ENCODE measurements at regions not wholly inside any gene's neighbourhood (a gene's known extent, or its start where the extent isn't known, plus 50 kb on each side); places are given as distances from the start of the nearest gene placed in this dataset.
"Not testable (repeated sequence)": the region's sequence is repeated elsewhere in the genome, so short reads cannot be mapped to it uniquely, and the experiment has no call there.

DNA sequence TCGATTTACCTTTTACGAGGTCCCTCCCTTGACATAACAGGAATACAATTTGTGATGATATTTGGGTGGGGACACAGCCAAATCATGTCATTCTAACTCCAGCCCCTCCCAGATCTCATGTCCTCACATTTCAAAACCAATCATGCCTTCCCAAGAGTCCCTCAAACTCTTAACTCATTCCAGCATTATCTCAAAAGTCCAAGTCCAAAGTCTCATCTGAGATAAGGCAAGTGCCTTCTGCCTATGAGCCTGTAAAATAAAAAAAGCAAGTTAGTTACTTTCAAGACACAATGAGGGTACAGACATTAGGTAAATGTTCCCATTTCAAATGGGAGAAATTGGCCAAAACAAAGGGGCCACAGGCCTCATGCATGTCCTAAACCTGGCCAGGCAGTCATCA lies 381.1 kb downstream of the PIK3C3 start:
- Histone ChIP-seq H3K9ac (replicated peaks; ENCODE audit: extremely low read depth, insufficient read depth, low read length) (no peak overlapping the region), H3K4me3 (replicated peaks in 1 of 3; ENCODE audit: insufficient read depth in 1 of 3, low read depth in 1 of 3, low read length in 3 of 3) (no peak overlapping the region), H3K9me1 (replicated peaks; ENCODE audit: control insufficient read depth, extremely low read depth, insufficient read depth, low read length) (no peaks in the 10 kb centered on the region), H3K9me3 (replicated peaks; ENCODE audit: control insufficient read depth, insufficient read depth, low read length) (peaks cover 2% of the 10 kb centered on the region), H3K79me2 (ENCODE audit: control insufficient read depth, insufficient read depth, low read length) (no peaks in the 10 kb centered on the region), H4K20me1 (replicated peaks; ENCODE audit: control insufficient read depth, extremely low read depth, insufficient read depth, low read length) (no peaks in the 10 kb centered on the region), H3K36me3 (ENCODE audit: control insufficient read depth in 2 of 2, extremely low read depth in 1 of 2, insufficient read depth in 2 of 2, low read length in 2 of 2) (no peaks in the 10 kb centered on the region), H2AFZ (ENCODE audit: low read depth, low read length) (no peak overlapping the region), H3K4me1 (ENCODE audit: control insufficient read depth, extremely low read depth, insufficient read depth, low read length) (no peaks in the 10 kb centered on the region), H3K4me2 (ENCODE audit: insufficient read depth, low read length) (no peak overlapping the region), H3K27me3 (ENCODE audit: control insufficient read depth in 2 of 2, insufficient read depth in 2 of 2, low read length in 2 of 2) (no peaks in the 10 kb centered on the region), H3K27ac (ENCODE audit: insufficient read depth, low read depth, low read length) (no peak overlapping the region)
- FAIRE-seq (no peak), DNase-seq (ENCODE audit: low read depth, low spot score) (no peak)
- intact Hi-C loops (cut with micrococcal nuclease) (no loop called here), dilution Hi-C loops (cut with MboI; ENCODE audit: extremely low pct_ligation_motif_present, low sequenced_read_pairs) (no loop called here)
- ChIA-PET CTCF (no interaction called here), POLR2A (no interaction called here)
- no TSS peak for BruUV-seq (replicated peaks)
- TF ChIP-seq, protein P1, sequence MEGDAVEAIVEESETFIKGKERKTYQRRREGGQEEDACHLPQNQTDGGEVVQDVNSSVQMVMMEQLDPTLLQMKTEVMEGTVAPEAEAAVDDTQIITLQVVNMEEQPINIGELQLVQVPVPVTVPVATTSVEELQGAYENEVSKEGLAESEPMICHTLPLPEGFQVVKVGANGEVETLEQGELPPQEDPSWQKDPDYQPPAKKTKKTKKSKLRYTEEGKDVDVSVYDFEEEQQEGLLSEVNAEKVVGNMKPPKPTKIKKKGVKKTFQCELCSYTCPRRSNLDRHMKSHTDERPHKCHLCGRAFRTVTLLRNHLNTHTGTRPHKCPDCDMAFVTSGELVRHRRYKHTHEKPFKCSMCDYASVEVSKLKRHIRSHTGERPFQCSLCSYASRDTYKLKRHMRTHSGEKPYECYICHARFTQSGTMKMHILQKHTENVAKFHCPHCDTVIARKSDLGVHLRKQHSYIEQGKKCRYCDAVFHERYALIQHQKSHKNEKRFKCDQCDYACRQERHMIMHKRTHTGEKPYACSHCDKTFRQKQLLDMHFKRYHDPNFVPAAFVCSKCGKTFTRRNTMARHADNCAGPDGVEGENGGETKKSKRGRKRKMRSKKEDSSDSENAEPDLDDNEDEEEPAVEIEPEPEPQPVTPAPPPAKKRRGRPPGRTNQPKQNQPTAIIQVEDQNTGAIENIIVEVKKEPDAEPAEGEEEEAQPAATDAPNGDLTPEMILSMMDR (IDR thresholded peaks at IDR 0.05; ENCODE audit: extremely low read depth in 1 of 2, insufficient read depth in 1 of 2, low read depth in 1 of 2, low read length in 2 of 2), result no peak
- no peak for TF ChIP-seq POLR2A (IDR thresholded peaks at IDR 0.05; ENCODE audit: low read depth, low read length)
- TF ChIP-seq POLR2AphosphoS5 (IDR thresholded peaks at IDR 0.05; ENCODE audit: insufficient read depth, low read depth, low read length), result no peak
- no peak for TF ChIP-seq FOS (IDR thresholded peaks at IDR 0.05; ENCODE audit: borderline replicate concordance, insufficient read depth, low read length)

DNA sequence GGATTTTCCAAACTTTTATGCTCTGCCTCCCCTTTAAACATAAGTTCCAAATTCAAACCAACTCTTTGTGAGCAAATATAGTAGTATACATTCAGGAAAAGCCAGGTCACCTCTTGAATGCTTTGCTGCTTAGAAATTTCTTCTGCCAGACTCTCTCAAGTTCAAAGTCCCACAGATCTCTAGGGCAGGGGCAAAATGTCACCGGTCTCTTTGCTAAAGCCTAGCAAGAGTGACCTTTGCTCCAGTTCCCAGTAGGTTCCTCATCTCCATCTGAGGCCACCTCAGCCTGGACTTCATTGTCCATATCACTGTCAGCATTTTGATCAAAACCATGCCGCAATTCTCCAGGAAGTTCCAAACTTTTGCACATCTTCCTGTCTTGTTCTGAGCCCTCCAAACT lies 382.3 kb downstream of the PIK3C3 start:
- POLR2A ChIA-PET, FAIRE-seq: not testable (repeated sequence)

More for the DNA sequence above, 382.3 kb downstream of the PIK3C3 start:
- dilution Hi-C loops (cut with MboI; ENCODE audit: extremely low pct_ligation_motif_present, low sequenced_read_pairs); intact Hi-C loops (cut with micrococcal nuclease); DNase-seq (ENCODE audit: low read depth, low spot score); BruUV-seq (replicated peaks); CTCF ChIA-PET; H3K27me3 ChIP-seq (ENCODE audit: control insufficient read depth in 2 of 2, insufficient read depth in 2 of 2, low read length in 2 of 2); H3K4me2 ChIP-seq (ENCODE audit: insufficient read depth, low read length); H3K4me1 ChIP-seq (ENCODE audit: control insufficient read depth, extremely low read depth, insufficient read depth, low read length); H3K27ac ChIP-seq (ENCODE audit: insufficient read depth, low read depth, low read length); H2AFZ ChIP-seq (ENCODE audit: low read depth, low read length); H4K20me1 ChIP-seq (replicated peaks; ENCODE audit: control insufficient read depth, extremely low read depth, insufficient read depth, low read length); H3K4me3 ChIP-seq (replicated peaks in 1 of 3; ENCODE audit: insufficient read depth in 1 of 3, low read depth in 1 of 3, low read length in 3 of 3); H3K9me1 ChIP-seq (replicated peaks; ENCODE audit: control insufficient read depth, extremely low read depth, insufficient read depth, low read length); H3K9ac ChIP-seq (replicated peaks; ENCODE audit: extremely low read depth, insufficient read depth, low read length); H3K79me2 ChIP-seq (ENCODE audit: control insufficient read depth, insufficient read depth, low read length); H3K36me3 ChIP-seq (ENCODE audit: control insufficient read depth in 2 of 2, extremely low read depth in 1 of 2, insufficient read depth in 2 of 2, low read length in 2 of 2); H3K9me3 ChIP-seq (replicated peaks; ENCODE audit: control insufficient read depth, insufficient read depth, low read length): not testable (repeated sequence)

All from endothelial cell of umbilical vein (primary cell).